HTR-8/SVneo (cell line): ENCODE measurements at regions not wholly inside any gene's neighbourhood (a gene's known extent, or its start where the extent isn't known, plus 50 kb on each side); places are given as distances from the start of the nearest gene placed in this dataset.
"Not testable (repeated sequence)": the region's sequence is repeated elsewhere in the genome, so short reads cannot be mapped to it uniquely, and the experiment has no call there.

ENCODE experiments used
- DNase-seq: peaks from one replicate; pipeline ENCODE4 v3.0.0; 2011; ENCODE audit warnings: low spot score, mixed read lengths; ENCODE audit not compliant: insufficient read length
- FAIRE-seq: peaks from 2 replicates; lab custom pipeline; 2011; peaks lifted over from hg19 to GRCh38; lab: Jason Lieb, UNC

DNA sequence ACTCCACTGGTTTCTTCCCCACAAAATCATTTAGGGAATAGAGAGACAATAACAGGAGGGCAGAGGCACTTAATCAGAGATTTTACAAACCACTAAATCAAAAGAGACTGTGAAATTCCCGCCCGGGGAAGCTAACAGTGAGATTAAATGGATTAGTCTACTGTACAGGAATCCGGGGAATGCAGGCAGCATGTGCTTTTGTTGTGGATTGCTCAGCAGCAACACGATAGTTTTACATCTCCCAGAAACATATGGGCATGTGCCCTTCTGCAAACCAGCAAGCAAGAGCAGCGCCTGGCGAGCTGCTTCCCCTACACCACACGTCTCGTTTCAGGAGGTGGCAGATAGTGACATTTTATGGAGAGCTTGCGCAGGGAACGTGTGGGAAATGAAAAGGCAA is 382.3 kb downstream of the CD83 start:
- DNase-seq: peak; percentile 91
- FAIRE-seq: peak; percentile 94

DNA sequence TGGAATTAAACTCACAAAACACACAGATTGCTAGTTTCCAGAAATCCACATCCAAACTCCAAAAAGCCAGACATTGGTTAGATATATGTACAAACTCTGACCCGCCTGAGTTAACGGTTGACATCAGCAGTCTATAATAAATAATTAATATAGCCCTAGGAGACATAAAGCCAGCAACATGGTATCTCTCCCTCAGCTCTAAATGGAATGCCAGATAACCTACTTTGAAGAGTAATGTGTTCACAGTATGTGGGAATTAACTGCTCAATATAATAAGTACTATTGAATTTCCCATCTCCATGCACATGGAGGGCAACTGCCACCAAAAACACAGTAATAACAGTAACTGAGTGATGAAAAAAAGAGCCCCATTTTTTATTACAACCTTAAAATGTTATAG is 383.2 kb downstream of the CD83 start:
- FAIRE-seq: no peak
- DNase-seq: no peak

DNA sequence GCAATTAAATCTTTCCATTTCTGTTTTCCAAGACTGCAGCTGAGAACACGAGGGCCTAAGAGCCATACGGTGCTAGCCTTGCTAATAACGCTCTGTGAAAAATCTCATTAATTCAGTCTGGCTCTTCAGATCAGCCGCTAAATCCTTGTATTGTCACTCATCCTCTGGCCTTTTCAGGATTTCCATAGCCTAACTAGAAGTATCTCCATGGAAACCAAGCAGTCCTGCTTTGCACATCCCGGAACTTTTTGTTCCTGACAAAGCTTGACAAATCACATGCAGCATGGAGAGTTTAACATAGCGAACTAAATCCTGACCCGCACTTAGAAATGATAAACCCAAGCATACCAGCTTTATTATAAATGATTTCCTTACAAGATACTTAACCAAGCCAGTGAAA is 383.7 kb downstream of the CD83 start:
- DNase-seq: no peak

DNA sequence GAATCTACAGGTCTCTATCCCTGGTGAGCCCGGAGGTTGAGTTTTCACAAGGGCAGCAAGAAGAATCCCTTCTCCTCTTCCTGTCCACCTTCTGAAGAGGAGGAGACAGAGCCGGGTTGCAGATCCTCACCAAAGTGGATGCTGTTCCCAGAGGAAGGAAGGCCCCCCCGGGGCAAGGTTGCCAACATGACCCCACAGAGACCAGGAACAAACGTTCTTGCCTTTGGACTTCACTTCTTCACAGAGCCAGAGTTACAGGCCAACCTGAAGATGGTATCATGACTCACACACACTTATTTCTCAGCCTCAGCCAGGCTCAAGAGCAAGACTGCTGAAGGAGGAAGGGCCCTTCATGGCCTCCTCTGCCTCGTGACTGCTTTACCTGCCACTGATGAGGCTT is 384.3 kb downstream of the CD83 start:
- peak; percentile 42 for FAIRE-seq
- no peak for DNase-seq

More for the DNA sequence above, 383.7 kb downstream of the CD83 start:
- no peak for FAIRE-seq

DNA sequence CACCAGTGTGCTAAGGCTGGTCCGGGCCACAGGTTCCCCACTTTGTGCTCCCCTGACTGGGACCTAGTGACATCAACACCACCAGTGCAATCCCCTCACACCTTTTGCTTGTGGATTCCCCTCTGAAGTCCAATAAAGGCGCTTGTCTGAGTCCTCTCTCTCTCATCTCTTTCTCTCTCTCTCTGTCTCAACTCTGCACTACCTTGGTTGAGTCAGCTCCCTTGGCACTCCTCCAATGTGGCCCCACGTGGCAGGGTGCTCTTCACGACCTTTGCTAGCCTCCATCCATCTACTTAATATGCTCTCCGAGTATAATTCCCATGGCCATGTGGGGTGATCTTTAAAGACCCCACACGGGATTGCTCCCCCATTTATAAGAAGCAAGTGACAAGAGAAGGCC is 385.0 kb downstream of the CD83 start:
- FAIRE-seq: no peak
- DNase-seq: no peak

DNA sequence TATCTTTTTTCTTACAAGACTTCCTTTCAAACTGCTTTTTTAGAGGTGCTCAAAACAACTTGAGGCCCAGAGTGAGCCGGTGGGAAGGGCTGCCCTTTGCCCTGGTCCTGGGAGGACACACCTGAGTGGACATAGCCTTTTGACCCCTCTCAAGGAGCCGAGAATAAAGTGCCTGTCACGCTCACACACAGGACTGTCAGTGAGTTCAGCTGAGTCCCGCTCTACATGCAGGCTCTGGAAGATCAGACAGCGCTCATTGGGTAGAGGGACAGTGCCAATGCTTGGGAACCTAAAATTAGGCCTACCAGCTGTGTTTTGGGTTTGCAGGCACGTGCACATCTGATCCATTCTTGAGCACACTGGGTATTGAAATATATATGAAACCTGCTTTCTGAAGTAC is 387.8 kb downstream of the CD83 start:
- DNase-seq (no peak), FAIRE-seq (no peak)

DNA sequence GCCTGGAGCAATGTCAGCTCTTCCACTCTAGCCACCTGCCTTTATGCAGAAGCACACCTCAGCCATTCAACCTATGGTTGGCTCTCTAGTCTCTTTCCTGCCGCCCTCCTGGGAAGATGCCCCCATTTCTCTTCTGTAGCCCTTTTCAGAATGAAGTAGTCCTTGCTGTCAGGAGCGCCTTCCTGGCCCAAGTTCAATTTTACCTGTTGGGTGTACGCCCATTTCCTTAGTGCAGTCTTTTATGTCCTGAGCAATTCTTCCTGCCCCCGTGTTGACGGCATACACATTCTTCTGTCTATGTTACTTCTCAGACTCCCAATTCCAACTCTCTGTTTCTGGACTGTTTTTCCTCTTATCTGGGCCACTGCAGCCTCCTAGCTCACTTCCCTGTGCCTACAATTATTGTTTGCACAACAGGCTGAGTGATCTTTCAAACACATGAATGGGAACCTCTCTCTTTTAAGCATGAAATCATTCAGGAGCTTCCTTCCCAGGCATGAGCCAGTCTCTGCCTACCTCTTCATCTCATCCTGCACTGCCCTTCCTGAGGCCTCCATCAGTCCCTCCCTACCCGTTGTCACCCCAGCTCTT is 389.2 kb downstream of the CD83 start:
- FAIRE-seq (no peak), DNase-seq (no peak)

DNA sequence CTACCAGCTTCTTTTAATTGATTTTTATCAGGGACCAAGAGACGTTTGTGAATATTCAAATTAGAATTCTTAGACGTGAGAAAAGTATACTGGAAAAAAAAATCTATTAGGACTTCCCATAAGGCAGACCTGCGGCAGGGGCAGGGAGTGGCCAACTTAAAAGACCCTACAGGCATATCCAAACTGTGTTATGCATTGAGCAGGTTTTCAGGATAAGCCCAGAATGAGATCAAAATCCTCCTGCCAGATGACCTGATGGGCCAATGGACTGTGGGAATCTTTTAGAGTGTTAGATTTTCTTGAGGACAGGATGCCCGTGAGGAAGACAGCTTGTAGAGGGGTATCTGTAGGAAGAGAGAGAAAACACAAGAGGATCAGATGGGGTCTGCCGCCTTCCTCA is 391.5 kb downstream of the CD83 start:
- FAIRE-seq: no peak
- DNase-seq: no peak

DNA sequence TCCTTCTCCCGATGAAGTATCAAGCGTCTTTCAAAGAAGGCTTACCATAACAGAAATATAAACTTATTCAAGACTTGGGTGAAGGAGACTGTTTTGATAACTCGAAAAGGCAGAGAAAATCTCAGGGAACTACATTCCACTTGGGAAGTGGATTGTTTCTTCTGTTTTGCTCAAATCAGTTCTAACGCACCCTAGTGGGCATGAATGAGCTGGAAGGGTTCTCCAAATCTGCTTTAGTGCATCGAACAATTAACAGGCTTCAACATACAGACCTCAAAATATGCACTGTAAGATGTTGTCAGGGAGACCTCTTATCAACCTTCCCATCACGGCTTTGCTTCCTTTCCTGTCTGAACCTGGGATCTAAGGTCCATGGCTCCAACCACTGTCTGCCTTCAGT is 392.5 kb downstream of the CD83 start:
- no peak for DNase-seq
- no peak for FAIRE-seq

DNA sequence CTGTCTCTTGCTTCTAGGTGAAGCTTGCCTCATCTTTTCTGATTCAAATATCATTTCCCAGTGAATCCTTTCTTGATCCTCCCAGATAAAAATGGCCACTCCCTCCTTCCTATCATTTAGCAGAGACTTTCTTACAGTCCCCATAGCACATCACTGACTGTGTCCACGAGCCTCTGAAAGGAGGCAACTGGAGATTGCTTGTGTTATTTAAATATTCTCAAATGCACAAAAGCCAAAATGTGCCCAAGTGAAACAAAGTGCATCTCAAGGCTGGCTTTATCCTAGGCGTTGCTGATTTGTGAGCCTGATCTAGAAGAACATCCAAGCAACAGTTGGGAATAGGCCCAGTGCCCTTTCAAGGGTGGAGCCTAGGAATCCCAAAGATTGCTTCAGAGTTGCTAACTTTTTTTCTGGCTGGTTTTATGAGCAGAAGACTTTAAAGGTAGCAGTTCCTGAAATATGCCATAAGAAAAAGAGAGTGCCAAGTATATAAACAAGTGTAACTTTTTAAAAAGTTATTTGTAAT is 393.6 kb downstream of the CD83 start:
- DNase-seq (no peak), FAIRE-seq (no peak)

DNA sequence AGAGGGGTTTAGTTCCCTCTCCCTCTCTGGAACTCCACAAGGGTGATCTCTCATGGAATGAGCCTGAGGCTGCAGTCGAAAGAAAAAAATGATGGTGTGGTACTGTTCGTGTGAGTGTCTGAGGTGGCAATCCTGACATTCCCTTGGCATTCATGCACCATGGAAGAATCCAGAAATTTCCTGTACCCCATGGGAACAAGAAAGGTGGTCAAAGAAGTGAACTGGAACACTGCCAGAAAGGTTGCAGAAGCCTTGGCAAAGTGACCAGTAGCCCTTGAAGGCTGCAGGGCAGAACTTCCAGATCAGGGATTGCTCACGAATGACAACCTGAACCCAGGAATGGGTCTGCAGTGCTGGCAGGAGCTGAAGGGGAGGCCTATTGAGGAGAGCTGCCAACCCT is 394.7 kb downstream of the CD83 start:
- DNase-seq (no peak), FAIRE-seq (no peak)

DNA sequence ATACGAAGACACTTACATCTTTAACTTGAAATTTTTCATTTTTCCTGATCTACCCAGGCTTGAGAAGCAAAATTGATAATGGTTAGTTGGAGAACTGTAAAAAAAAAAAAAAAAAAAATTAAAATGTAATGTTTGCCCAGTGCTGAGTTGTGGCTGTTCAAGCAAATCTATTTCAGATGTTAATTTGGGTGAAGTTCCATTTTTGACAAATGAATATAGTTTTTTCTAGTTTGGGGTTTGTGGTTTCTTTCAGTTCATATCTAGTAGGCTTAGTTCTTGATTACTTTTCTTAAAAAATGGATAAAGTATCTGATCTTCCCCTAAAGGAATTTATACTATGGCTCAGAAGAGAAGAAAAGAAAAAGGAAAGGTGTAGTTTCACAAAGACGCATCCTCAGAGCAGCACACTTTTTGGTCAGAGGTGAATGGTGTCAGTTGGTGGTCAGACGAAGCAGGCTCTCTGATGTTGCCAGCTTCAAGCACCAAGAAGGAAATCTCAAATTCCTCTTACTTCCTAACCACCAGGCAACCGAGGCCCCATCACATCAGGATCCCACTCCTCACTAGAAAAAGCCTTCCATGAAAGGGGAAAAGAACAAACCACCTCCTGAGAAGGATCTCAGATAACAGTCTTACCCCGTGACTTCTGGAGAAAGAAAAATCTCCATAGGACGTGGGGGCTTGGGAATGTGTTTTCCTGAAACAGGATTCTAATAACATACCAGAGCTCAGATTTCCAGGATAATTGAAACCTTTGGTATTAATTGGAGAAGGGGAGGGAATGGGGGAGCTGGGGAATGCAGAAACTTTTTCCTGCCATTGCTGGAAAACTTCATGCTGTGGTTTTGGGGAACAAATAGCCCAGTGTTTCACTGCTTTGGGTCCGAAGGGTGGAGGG is 396.2 kb downstream of the CD83 start:
- DNase-seq (no peak), FAIRE-seq (no peak)

DNA sequence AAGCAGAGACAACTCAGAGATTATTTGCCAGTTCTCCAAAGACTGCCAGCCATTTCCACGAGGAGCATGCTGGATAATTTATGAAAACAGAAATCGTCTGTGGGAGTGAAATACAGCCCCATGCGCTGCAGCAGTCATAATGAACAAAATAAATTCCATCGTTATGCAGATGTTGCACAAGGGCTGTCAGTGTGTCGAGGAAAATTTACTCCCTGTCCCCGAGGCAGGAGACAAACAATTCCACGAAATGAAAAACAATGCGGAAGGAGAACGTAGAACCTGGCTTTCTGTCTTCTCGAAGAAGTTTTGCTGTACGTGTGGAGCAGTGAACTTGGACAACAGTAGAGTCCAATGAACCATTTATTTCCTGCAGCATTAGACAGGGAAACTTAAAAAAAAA is 399.4 kb downstream of the CD83 start:
- DNase-seq: no peak
- FAIRE-seq: no peak

DNA sequence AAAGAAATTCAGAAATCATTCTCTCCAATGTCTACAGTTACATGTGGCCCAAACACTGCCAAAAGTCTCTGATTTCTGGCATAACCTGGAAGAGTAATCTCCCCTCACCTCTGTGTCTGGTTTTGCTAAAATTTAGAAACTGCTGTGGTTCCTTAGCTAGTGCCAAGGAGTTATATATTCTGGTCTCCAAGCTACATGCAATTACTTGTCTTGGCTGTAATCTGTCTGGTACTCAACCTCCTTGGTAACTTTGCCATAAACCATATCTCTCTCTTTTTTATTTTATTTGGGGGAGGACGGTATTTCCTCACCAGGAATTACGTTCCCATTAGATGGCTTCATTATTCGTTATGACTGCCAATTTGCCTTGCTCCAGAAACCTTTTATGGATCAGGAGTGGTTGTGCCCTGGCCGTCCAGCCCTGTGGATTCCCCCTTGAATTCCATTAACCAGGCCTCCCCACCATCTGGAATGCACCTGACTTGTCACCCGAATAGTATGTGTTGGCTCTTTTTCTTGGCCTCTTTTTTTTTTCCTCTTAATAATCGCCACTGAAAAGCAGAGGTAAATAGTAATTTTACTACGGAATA is 400.0 kb downstream of the CD83 start:
- no peak for DNase-seq
- FAIRE-seq: no peak

DNA sequence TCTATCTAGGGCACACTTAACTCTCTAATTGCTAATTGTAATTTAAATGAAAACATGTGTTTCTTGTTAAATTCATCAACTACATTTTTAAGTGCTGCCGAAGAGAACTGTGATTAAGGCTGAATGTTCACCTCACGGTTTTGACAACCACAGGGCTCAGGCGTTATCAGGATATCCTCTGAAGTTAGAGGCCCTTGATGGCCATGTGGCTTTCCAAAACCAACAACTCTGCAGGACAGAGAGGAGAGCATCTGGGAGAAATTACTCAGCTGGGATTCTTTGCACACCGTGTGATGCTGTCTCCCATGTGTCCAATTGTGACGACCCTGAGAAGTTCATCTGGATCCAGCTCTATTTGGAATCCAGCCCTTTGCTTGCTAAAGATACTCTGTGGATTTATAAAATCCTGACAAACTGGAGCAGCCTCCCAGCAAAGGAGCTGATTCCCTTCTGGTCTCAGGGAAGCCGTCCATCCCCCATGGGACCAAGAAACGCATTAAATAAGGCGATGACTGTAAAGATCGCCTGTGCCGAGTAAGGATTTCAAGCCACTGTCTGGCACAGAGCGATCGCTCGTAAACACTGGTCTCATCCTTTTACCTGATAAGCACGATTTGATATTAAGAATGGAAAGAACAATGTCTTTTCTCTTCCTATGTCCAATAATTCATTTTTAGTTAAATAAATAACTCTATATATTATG is 401.1 kb downstream of the CD83 start:
- FAIRE-seq (no peak), DNase-seq (no peak)

DNA sequence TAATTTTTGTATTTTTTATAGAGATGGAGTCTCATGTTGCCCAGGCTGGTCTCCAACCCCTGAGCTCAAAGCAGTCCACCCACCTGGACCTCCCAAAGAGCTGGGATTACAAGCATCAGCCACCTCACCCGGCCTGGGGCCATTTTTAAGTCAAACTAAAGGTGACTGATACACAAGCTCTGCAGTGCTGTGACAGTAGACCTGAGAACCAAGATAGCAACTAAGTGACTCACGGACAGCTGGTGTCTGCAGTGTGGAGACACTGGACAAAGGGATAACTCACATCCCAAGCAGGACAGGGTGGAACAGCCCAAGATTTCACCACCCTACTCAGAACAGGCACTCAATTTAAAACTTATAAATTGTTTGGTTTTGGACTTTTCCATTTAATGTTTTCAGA is 402.5 kb downstream of the CD83 start:
- no peak for DNase-seq
- peak; percentile 28 for FAIRE-seq

DNA sequence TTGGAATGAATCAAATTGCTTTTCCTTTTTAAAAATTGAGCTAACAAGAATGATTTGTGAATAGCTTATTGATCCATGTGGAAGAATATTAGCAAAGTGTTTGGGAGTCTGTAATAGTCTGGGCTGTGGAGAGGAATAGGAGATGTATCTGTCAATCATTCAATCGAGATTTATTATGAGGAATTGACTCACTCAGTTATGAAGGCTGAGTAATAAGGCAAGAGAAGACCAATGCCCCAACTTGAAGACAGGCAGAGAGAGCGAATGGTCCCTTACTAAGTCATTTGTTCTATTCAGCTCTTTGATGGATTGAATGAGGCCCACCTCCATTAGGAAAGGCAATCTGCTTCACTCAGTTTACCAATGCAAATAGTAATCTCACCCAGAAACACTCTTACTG is 403.0 kb downstream of the CD83 start:
- DNase-seq: no peak
- no peak for FAIRE-seq

DNA sequence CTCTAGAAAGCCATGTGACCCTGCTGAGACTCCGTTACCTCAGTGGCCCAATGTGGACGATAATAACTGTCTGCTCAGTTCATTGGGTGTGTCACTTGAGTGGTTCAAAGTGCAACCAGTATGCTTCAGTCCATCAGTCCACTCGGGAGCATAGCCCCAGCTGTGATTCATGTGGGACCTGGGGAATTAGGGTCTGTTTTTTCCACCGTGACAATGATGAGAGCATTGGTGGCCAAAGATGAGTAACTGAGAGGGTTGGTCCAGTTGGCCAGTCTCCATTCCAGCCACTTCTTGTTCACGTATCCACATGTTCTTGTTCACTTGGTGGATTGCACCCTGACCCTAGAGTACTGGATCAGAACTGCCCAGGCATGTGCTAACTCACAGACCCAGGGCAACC is 403.6 kb downstream of the CD83 start:
- no peak for FAIRE-seq
- no peak for DNase-seq

DNA sequence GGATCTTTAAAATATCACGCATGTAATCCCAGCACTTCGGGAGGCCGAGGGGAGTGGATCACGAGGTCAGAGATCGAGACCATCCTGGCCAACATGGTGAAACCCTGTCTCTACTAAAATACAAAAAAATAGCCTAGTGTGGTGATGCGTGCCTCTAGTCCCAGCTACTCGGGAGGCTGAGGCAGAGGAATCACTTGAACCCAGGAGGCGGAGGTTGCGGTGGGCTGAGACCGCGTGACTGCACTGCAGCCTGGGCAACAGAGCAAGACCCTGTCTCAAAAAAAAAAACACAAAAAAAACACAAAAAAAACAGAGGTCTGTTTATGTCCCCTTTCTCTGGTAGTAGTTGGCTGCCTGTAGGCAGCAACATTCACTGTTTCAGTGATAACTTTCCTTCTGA is 404.3 kb downstream of the CD83 start:
- not testable (repeated sequence) for DNase-seq, FAIRE-seq

DNA sequence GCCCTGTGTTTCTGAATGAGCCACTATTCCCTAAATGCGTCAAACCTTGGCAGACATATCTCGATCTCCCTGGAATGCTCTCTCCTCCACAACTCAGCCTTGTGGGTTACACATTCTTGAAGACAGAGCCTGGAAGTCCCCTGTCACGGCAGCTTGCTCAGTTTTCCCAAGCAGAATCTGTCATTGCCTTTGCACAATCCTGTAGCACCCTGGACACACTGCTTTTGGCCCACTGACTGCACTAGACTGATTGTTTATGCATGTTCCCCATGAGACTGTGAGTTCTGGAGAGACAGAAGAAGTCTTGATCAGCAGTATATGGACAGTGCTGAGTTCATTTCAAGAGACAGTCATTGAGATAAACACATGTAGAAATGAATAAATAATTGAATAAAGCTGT is 406.7 kb downstream of the CD83 start:
- no peak for DNase-seq
- no peak for FAIRE-seq

DNA sequence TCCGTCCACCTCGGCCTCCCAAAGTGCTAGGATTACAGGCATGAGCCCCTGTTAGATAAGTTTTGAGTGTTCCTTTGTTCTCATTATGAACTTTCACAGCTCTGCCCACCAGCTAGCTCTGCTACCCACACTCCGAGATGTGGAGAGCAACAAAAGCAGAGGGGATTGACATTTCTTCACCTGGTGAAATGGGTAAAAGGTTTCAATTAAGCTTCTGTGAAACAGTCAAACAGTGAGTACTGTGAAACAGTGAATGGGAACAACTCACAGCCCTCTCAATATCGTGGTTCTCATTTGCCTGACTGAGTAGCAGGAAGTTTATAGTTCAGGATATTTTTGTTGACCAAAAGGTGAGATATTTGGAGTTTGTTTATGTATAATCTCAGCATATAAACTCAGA is 412.8 kb downstream of the CD83 start:
- no peak for DNase-seq
- FAIRE-seq: no peak
